Adrenal gland (tissue), 5 donors: ENCODE measurements at regions not wholly inside any gene's neighbourhood (a gene's known extent, or its start where the extent isn't known, plus 50 kb on each side); places are given as distances from the start of the nearest gene placed in this dataset.

ENCODE experiments used
- POLR2A ChIP-seq, 2 donors: fragments of 450-650 bp; IDR thresholded peaks; one replicate each; pipeline ENCODE4 v1.6.1; 2017; ENCODE audit warnings: antibody characterized with exemption in 2 of 2, mild to moderate bottlenecking in 2 of 2, moderate library complexity in 1 of 2
- TF ChIP-seq, protein P1 (sequence below), 6 experiments: fragments of 450-650 bp in 4 of 6; fragments of 200-600 bp in 2 of 6; sonication (generic) in 1 of 6; IDR thresholded peaks; 1 replicate in 5 of 6; 2 replicates in 1 of 6; pipeline versions ENCODE4 v1.5.1 to v1.8.0; 2016 to 2021; ENCODE audit warnings: antibody characterized with exemption in 6 of 6, mild to moderate bottlenecking in 2 of 6, moderate library complexity in 1 of 6
- donor health status: DM: no; HTN: no; CAD: no.

DNA sequence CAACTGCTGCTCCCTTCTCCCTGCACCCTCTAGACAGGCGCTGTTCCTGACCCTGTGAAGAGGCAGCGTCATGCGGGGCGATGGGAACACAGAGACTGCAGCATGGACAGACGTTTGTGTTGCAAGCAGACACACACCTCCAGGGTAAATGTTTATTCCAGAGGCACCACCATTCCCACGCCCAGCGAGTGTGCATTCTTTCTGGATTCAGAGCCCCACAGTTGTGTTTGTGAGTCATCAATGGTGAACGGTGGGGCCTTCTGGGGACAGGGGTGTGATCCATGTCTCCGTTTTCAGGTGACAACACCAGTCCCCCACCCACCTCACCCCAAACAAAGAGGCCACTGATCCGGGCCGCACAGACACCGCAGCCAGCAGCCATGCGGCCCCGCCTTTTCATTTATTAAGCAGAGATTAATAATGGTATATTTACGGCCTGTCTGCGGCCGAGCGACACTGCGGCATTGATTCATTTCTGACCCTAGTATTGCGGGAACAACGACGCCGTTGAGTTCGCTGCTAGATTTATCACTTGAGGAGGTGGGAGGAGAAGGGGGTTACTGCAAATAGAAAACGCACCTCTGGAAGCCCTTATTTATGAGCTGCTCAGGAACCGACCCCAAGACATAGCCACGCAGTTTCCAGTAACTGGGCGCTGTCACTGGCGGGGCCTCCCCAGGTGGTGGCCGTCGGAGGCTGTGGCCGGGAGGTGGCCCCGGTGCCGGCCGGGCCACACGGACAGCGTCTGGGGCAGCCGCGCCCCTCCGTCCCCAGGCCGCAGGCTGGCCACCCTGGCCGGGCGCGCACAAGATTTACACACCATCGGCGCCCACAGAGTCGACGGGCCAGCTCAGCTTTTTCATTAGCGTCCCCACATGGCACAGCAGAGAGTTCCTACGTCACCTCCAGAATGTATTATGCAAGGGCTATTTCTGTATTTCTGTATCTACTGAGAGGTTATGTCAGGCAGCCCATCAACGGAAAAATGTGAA lies 367.6 kb downstream of the THBS2 start:
- TF ChIP-seq, protein P1, sequence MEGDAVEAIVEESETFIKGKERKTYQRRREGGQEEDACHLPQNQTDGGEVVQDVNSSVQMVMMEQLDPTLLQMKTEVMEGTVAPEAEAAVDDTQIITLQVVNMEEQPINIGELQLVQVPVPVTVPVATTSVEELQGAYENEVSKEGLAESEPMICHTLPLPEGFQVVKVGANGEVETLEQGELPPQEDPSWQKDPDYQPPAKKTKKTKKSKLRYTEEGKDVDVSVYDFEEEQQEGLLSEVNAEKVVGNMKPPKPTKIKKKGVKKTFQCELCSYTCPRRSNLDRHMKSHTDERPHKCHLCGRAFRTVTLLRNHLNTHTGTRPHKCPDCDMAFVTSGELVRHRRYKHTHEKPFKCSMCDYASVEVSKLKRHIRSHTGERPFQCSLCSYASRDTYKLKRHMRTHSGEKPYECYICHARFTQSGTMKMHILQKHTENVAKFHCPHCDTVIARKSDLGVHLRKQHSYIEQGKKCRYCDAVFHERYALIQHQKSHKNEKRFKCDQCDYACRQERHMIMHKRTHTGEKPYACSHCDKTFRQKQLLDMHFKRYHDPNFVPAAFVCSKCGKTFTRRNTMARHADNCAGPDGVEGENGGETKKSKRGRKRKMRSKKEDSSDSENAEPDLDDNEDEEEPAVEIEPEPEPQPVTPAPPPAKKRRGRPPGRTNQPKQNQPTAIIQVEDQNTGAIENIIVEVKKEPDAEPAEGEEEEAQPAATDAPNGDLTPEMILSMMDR (IDR thresholded peaks at IDR 0.05), result no peak
- no peak for TF ChIP-seq POLR2A (IDR thresholded peaks at IDR 0.05)
